HG02798 (cell line): ENCODE measurements at regions not wholly inside any gene's neighbourhood (a gene's known extent, or its start where the extent isn't known, plus 50 kb on each side); places are given as distances from the start of the nearest gene placed in this dataset.
A peak's percentile ranks its signal among the peaks of the same experiment; 100 is the strongest.

ENCODE experiments used
- ATAC-seq: cut with Tn5 transposase; IDR thresholded peaks from one replicate; pipeline ENCODE4 v1.9.1; 2021; ENCODE audit warnings: mild to moderate bottlenecking; ENCODE audit not compliant: unreplicated experiment, poor library complexity

DNA sequence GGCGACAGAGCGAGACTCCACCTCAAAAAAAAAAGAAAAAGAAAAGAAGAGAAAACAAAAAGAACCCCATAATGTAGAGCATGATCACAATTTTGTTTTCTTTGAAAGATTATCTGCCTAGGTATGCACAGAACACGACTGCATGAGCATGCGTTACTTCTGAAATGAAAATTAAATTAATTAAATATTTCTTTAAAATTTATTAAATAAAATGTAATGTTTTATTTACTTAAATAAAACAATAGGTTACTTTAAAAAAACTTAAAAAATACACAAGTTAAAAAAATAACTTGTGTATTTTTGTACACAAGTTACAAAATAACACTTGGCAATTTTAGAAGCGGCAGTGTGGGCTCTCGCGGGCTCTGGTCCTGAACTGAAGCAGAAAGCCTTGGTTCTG lies 107.8 kb downstream of the TFAP2A start:
- no peak for ATAC-seq

- no peak for ATAC-seq
These were observed 109.0 kb downstream of the TFAP2A start for GRCh38 chr6:10305790-10306415.

- ATAC-seq: no peak
These were observed 111.0 kb downstream of the TFAP2A start for GRCh38 chr6:10303608-10304506.

DNA sequence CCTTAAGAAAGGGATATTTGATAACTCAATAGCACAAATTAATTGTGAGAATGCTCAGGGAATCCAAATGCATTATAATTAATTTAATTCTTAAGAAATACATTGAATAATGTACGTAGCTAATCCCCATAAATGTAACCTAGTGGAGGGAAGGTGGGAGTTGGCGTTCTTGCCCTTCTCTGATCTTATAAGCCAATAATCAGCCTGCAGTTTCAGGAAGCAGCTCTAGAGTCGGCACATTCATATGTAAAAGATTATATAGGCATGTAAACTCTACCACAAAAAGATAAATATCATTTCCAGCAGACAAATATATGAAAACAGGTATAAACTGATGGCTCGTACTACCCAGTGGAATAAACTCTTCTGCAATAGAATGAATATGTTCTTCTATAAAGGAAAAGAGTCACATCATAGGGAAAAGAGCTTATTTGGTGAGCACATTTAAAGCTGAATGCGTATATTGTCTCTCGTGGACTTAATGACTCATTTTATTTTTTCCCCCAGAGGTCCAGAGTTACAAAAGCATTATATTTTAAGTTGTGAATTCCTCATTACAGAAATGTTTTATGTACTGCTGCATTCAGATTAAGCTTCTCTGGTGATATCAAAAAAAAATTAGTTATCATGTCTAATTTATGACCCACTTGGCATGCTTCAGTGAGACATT lies 112.2 kb downstream of the TFAP2A start:
- ATAC-seq: no peak

GRCh38 chr6:10300071-10300470 lies 114.8 kb downstream of the TFAP2A start:
- ATAC-seq: no peak

DNA sequence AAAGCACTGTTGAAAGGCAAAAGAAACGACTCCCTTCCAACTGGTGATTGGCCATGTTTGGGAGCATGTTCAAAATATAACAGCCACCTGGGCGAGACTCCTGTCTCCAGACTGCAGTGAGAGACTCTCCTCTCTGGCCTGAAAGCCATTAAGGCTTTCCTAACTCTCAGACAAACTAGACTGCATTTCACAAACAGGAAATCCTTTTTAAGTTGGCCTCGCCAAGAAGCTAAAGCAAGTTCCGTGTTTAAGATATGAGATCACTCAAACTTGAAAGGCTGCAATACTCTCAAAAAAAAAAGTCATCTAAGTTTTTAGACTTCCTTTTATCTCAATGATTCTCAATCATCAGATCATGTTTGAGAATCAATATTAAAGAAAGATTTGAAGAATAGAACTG lies 117.0 kb downstream of the TFAP2A start:
- ATAC-seq: no peak

DNA sequence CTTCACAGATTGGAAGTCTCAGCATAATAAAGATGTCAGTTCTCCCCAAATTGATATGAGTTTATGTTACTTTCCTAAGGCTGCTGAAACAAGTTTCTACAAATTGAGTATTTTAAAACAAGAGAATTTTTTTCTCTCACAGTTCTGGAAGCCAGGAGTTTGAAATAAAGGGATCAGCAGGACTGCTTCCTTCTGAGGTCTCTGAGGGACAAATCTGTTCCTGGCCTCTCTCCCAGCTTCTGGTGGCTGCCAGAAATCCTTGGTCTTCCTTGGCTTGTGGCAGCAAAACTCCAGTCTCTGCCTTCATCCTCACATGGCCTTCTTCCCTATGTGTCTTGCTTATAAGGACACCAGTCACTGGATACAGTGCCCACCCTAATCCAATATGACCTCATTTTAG lies 136.1 kb downstream of the TFAP2A start:
- ATAC-seq: no peak

DNA sequence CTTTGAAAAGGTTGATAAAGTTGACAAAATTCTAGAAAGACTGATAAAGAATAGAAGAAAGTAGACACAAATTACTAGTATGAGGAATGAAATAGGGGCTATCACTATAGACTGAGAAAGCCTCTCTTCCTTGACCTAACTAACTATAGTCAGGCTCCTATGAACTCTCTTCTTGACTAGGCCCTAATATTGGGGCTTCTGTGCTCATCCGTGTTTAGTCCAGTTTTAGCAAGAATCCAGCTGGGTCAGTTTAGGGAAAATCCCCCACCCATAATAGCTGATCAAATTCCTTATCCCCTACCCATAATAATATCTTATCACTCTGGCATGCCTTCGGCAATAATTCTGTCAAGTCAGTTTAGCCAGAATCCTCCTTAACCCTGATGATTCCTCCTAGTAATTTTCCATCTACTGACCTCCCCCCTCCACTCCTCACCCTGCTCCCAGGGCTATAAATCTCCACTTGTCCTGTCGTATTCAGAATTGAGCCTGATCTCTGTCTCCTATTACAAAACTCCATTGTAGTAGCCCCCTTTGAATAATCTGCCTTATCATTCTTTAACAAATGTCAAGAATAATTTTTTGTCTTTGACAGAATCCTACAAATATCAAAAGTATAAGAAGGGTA lies 138.1 kb downstream of the TFAP2A start:
- ATAC-seq: no peak

- ATAC-seq: no peak
These were observed 138.8 kb downstream of the TFAP2A start for GRCh38 chr6:10276106-10276505.

DNA sequence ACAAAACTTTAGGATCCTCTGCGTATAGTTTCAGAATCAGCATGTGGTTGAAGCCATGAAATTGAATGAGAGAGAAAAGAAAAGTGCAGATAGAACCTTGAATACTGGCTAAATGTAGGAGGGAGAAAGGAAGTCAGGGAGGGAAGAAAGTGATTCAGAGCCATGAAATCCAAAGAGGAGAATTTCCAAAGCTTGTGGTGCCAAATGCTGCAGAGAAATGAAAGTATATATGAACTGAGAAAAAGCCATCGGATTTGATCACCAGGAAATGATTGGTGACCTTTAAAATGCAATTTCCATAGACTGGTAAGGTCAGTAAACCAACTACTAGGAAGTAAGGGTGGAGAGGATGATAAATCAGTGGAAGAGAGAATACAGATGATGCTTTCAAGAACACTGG lies 142.3 kb downstream of the TFAP2A start:
- ATAC-seq: no peak

DNA sequence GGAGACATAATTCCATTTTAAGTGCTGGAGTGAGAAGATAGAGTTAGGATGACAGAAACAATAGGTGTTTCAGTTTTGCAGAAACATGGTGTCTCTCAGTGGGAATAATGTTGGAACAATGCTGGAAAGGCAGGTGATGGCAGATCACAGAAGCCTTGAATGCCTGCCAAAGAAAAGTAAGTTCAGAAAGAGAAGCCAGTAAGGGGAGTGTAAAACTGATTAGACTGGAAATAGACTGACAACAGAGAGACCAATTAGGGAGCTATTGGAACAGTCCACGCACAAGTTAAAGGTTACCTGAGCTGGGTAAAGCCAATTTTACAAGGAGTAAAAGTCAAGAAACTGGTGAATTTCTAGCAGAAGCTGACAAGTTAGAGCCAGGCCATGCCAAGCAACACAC lies 142.9 kb downstream of the TFAP2A start:
- no peak for ATAC-seq

DNA sequence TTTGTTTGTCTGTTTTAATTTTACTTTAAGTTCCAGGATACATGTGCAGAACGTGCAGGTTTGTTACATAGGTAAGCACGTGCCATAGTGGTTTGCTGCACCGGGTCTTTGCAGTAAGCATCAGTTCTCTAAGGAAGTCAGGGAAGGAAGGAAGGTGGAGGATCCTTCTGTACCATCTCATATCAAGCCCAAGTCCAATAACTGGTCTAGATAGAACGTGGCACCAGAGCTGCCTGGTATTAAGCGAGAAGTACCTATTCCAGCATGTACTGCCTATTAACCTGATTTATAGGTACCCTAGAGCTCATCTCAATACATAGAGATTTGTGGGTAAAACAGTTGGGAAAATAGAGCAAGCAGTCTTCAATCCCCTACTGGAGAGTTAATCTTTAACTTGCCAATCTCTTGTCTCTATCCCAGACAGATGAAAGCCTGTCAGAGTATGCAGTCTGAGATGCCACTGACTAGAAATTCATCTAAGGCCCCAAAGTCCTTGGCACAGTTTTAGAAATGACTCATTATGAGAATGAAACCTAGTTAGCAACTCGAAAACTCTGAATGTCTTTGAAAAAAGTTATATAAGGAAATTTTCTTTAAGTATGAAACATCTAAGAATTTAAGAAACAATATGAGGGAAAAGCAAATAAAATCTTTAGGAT lies 144.9 kb downstream of the TFAP2A start:
- peak; percentile 64 for ATAC-seq

GRCh38 chr6:10268611-10269310 lies 146.1 kb downstream of the TFAP2A start:
- ATAC-seq: no peak

- no peak for ATAC-seq
These were observed 146.8 kb downstream of the TFAP2A start for GRCh38 chr6:10268111-10268510.

DNA sequence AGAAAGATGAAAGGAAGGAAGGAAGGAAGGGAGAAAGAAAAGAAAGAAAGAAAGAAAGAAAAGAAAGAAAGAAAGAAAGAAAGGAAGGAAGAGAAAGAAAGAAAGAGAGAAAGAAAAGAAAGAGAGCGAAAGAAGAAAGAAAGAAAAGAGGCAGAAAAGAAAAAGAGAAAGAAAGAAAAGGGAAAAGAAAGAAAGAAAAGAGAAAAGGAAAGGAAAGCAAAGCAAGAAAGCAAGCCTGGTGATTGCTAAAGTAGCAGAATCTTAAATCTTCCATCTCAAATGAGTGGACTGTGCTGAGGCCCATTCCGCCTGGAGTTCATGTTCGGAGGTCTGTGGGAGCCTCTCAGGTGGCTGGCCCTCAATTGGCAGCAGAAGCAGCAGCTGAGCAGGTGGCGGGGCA lies 148.4 kb downstream of the TFAP2A start:
- no peak for ATAC-seq

- no peak for ATAC-seq
These were observed 148.8 kb downstream of the TFAP2A start for GRCh38 chr6:10266061-10266460.

DNA sequence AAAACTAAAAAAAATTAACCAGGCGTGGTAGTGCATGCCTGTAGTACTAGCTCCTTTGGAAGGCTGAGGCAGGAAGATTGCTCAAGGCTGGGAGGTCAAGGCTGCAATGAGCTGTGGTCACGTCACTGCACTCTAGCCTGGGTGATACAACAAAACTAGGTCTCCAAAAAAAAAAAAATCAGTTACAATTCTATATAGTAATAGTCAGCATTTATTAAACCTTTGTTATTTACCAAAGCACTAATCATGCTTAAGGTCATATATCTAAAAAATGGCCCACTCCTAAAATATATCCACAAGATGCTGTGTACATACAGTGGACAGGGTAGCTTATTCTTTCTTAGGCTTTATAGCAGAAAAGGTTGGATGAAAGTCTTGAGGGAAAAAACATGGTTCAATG lies 152.4 kb downstream of the TFAP2A start:
- no peak for ATAC-seq

DNA sequence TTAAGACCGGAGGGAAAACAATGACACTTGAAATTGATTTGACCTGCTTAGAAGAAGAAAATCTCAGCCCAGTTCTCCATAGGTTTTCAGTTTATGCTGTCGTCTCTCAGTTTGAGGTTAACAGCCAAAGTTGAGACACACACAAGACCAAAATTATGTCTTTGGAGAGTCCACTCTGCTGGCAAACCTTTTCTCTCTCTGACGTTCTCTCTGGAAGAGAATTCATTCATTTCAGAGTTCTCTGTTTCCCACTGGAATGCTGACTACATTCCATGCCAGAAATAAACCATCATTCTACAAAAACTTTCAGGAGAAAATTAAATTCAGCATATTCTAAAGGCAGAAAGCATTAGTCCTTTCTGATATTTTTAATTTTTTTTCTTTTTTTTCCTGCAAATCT lies 155.2 kb downstream of the TFAP2A start:
- ATAC-seq: no peak

- no peak for ATAC-seq
These were observed 156.5 kb downstream of the TFAP2A start for GRCh38 chr6:10258341-10258740.
